ENCODE measurements at regions not wholly inside any gene's neighbourhood (a gene's known extent, or its start where the extent isn't known, plus 50 kb on each side); places are given as distances from the start of the nearest gene placed in this dataset.

DNA sequence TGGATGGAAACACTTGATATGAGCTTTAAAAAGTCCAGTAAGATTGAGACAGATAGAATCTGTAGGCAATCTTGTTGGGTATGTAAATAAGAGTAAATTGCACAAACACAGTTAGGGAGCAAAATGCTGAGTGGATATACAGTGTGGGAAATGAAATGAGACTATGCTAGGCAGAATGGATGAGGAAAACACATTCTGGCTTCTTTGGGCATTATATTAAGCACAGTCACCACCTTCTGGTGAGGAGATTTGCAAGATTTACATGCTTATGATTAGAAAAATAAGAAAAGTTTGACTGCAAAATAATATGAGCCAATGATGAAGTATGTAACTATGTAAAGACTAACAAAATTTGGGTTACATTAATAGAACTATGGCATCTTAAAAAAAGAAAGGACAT lies 2165.0 kb upstream of the CELF4 start:
- TF ChIP-seq ARNT (IDR thresholded peaks at IDR 0.05) (no peak), FOXM1 (IDR thresholded peaks at IDR 0.05; ENCODE audit: borderline replicate concordance) (no peak), NFRKB (IDR thresholded peaks at IDR 0.05) (no peak), SP1 (IDR thresholded peaks at IDR 0.05) (no peak), L3MBTL2 (conservative IDR thresholded peaks at IDR 0.05) (no peak), FOXA1 (IDR thresholded peaks at IDR 0.05) (no peak), LEF1 (IDR thresholded peaks at IDR 0.05; ENCODE audit: borderline replicate concordance) (no peak), BHLHE40 (IDR thresholded peaks at IDR 0.05; ENCODE audit: borderline replicate concordance) (no peak)

Data from HEK293T (cell line).